SK-N-MC (cell line): ENCODE measurements at regions not wholly inside any gene's neighbourhood (a gene's known extent, or its start where the extent isn't known, plus 50 kb on each side); places are given as distances from the start of the nearest gene placed in this dataset.

ENCODE experiments used
- EZH2 ChIP-seq: fragments of 200-600 bp; sonication (generic); IDR thresholded peaks from one replicate; pipeline ENCODE4 v1.6.1; 2017; ENCODE audit warnings: antibody characterized with exemption
- FOXP2 ChIP-seq: optimal IDR thresholded peaks from 2 replicates; pipeline ENCODE3; 2011; ENCODE audit warnings: mild to moderate bottlenecking, moderate library complexity; ENCODE audit not compliant: insufficient read depth; ENCODE audit errors: extremely low read length, control extremely low read depth
- POLR2AphosphoS5 ChIP-seq: IDR thresholded peaks from 2 replicates; pipeline ENCODE4 v1.6.1; 2012; ENCODE audit warnings: mild to moderate bottlenecking, low read depth, low read length, borderline replicate concordance

DNA sequence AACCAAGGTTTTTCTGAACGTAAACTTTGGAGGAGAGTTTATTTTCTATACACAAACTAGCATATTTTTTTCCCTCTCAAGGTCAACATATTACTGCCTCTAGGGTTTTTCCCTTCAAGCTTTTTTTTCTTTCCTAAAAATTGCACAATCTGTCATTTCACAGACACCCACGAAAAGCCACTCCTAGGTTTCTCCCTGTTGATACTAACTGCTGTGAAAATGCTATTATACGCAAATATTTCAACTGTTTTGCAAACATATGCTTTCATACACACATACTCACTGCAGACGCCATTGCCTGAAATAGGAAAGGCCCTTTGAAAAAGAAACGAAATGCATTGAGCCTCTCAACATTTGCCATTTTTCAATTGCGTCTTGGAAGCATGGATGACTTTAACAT lies 333.0 kb downstream of the CD83 start:
- TF ChIP-seq EZH2, result no peak
- TF ChIP-seq POLR2AphosphoS5, result no peak
- no peak for TF ChIP-seq FOXP2
